ENCODE measurements at regions not wholly inside any gene's neighbourhood (a gene's known extent, or its start where the extent isn't known, plus 50 kb on each side); places are given as distances from the start of the nearest gene placed in this dataset.

- TF ChIP-seq EZH2 (IDR thresholded peaks at IDR 0.05; ENCODE audit: borderline replicate concordance, low read length), result no peak
- TF ChIP-seq, protein P1, sequence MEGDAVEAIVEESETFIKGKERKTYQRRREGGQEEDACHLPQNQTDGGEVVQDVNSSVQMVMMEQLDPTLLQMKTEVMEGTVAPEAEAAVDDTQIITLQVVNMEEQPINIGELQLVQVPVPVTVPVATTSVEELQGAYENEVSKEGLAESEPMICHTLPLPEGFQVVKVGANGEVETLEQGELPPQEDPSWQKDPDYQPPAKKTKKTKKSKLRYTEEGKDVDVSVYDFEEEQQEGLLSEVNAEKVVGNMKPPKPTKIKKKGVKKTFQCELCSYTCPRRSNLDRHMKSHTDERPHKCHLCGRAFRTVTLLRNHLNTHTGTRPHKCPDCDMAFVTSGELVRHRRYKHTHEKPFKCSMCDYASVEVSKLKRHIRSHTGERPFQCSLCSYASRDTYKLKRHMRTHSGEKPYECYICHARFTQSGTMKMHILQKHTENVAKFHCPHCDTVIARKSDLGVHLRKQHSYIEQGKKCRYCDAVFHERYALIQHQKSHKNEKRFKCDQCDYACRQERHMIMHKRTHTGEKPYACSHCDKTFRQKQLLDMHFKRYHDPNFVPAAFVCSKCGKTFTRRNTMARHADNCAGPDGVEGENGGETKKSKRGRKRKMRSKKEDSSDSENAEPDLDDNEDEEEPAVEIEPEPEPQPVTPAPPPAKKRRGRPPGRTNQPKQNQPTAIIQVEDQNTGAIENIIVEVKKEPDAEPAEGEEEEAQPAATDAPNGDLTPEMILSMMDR (conservative IDR thresholded peaks at IDR 0.05 in 1 of 2, IDR thresholded peaks at IDR 0.05 in 1 of 2; ENCODE audit: extremely low read depth in 1 of 2, insufficient read depth in 1 of 2, low read depth in 1 of 2, low read length in 2 of 2), result no peak
Measured at GRCh38 chr6:147904416-147904815, 395.9 kb downstream of the SAMD5 start.

All from mammary epithelial cell (primary cell).